GM18517 (cell line): ENCODE measurements at regions not wholly inside any gene's neighbourhood (a gene's known extent, or its start where the extent isn't known, plus 50 kb on each side); places are given as distances from the start of the nearest gene placed in this dataset.
"Not testable (repeated sequence)": the region's sequence is repeated elsewhere in the genome, so short reads cannot be mapped to it uniquely, and the experiment has no call there.

ENCODE experiments used
- ATAC-seq: cut with Tn5 transposase; IDR thresholded peaks from one replicate; pipeline ENCODE4 v1.9.1; 2021; ENCODE audit warnings: mild to moderate bottlenecking, moderate library complexity; ENCODE audit not compliant: unreplicated experiment

- ATAC-seq = no peak
Observed at GRCh38 chr1:95734560-95734959, 500.6 kb downstream of the RWDD3 start.

- ATAC-seq = no peak
Observed at GRCh38 chr1:95742591-95743089, 508.6 kb downstream of the RWDD3 start.

GRCh38 chr1:95744731-95745130 is 510.7 kb downstream of the RWDD3 start:
- ATAC-seq = no peak

- no peak for ATAC-seq
Observed at GRCh38 chr1:95752515-95753381, 518.7 kb downstream of the RWDD3 start.

- ATAC-seq = no peak
Observed at GRCh38 chr1:95753382-95754016, 519.5 kb downstream of the RWDD3 start.

- no peak for ATAC-seq
Observed at GRCh38 chr1:95754412-95754811, 520.4 kb downstream of the RWDD3 start.

GRCh38 chr1:95766036-95766435 is 532.0 kb downstream of the RWDD3 start:
- ATAC-seq = no peak

GRCh38 chr1:95770581-95770980 is 536.6 kb downstream of the RWDD3 start:
- ATAC-seq = no peak

- ATAC-seq = no peak
Observed at GRCh38 chr1:95778217-95778616, 544.2 kb downstream of the RWDD3 start.

GRCh38 chr1:95780836-95781235 is 546.8 kb downstream of the RWDD3 start:
- no peak for ATAC-seq

- ATAC-seq = no peak
Observed at GRCh38 chr1:95790136-95790535, 556.1 kb downstream of the RWDD3 start.

- ATAC-seq = no peak
Observed at GRCh38 chr1:95793893-95794292, 559.9 kb downstream of the RWDD3 start.

- ATAC-seq = not testable (repeated sequence)
Observed at GRCh38 chr1:95797761-95798160, 563.8 kb downstream of the RWDD3 start.

GRCh38 chr1:95806171-95806570 is 572.2 kb downstream of the RWDD3 start:
- ATAC-seq = no peak

- ATAC-seq = no peak
Observed at GRCh38 chr1:95809391-95809790, 575.4 kb downstream of the RWDD3 start.

- no peak for ATAC-seq
Observed at GRCh38 chr1:95815511-95815910, 581.5 kb downstream of the RWDD3 start.

- ATAC-seq = no peak
Observed at GRCh38 chr1:95829556-95829955, 595.5 kb downstream of the RWDD3 start.

- no peak for ATAC-seq
Observed at GRCh38 chr1:95832370-95832769, 598.4 kb downstream of the RWDD3 start.

- no peak for ATAC-seq
Observed at GRCh38 chr1:95849439-95849838, 615.4 kb downstream of the RWDD3 start.

GRCh38 chr1:95850165-95850649 is 616.2 kb downstream of the RWDD3 start:
- ATAC-seq = no peak

- ATAC-seq = no peak
Observed at GRCh38 chr1:95850763-95851162, 616.8 kb downstream of the RWDD3 start.

- ATAC-seq = no peak
Observed at GRCh38 chr1:95852483-95853070, 618.6 kb downstream of the RWDD3 start.
